ENCODE measurements at regions not wholly inside any gene's neighbourhood (a gene's known extent, or its start where the extent isn't known, plus 50 kb on each side); places are given as distances from the start of the nearest gene placed in this dataset.

- no peak overlapping the region for H3K9ac ChIP-seq (ENCODE audit: low read length)
- H3K27me3 ChIP-seq (ENCODE audit: control insufficient read depth, insufficient read depth, low read length): no peaks in the 10 kb centered on the region
- no peaks in the 10 kb centered on the region for H3K9me3 ChIP-seq (ENCODE audit: control insufficient read depth, insufficient read depth, low read depth, low read length)
- H3K36me3 ChIP-seq (ENCODE audit: control insufficient read depth, insufficient read depth, low read length): no peaks in the 10 kb centered on the region
- no peak overlapping the region for H3K4me3 ChIP-seq (ENCODE audit: low read depth, low read length)
- no peaks in the 10 kb centered on the region for H3K4me1 ChIP-seq (ENCODE audit: control insufficient read depth, insufficient read depth, low read length)
- no peak overlapping the region for H3K27ac ChIP-seq (ENCODE audit: low read depth, low read length)
These were observed 652.0 kb upstream of the NRP1 start for GRCh38 chr10:33986515-33986914.

- H3K9me3 ChIP-seq (ENCODE audit: control insufficient read depth, insufficient read depth, low read depth, low read length): no peaks in the 10 kb centered on the region
- H3K27ac ChIP-seq (ENCODE audit: low read depth, low read length): no peak overlapping the region
- no peak overlapping the region for H3K4me3 ChIP-seq (ENCODE audit: low read depth, low read length)
- H3K36me3 ChIP-seq (ENCODE audit: control insufficient read depth, insufficient read depth, low read length): no peaks in the 10 kb centered on the region
- no peaks in the 10 kb centered on the region for H3K27me3 ChIP-seq (ENCODE audit: control insufficient read depth, insufficient read depth, low read length)
- no peaks in the 10 kb centered on the region for H3K4me1 ChIP-seq (ENCODE audit: control insufficient read depth, insufficient read depth, low read length)
- H3K9ac ChIP-seq (ENCODE audit: low read length): no peak overlapping the region
These were observed 651.5 kb upstream of the NRP1 start for GRCh38 chr10:33986016-33986415.

GRCh38 chr10:33982995-33983394 is 648.5 kb upstream of the NRP1 start:
- Histone ChIP-seq H3K4me3 (ENCODE audit: low read depth, low read length) (no peak overlapping the region), H3K9ac (ENCODE audit: low read length) (no peak overlapping the region), H3K36me3 (ENCODE audit: control insufficient read depth, insufficient read depth, low read length) (no peaks in the 10 kb centered on the region), H3K27me3 (ENCODE audit: control insufficient read depth, insufficient read depth, low read length) (no peaks in the 10 kb centered on the region), H3K9me3 (ENCODE audit: control insufficient read depth, insufficient read depth, low read depth, low read length) (no peaks in the 10 kb centered on the region), H3K27ac (ENCODE audit: low read depth, low read length) (no peak overlapping the region), H3K4me1 (ENCODE audit: control insufficient read depth, insufficient read depth, low read length) (no peaks in the 10 kb centered on the region)

- H3K27me3 ChIP-seq (ENCODE audit: control insufficient read depth, insufficient read depth, low read length): no peaks in the 10 kb centered on the region
These were observed 646.8 kb upstream of the NRP1 start for GRCh38 chr10:33981301-33981700.

GRCh38 chr10:33979195-33979594 is 644.7 kb upstream of the NRP1 start:
- H3K36me3 ChIP-seq (ENCODE audit: control insufficient read depth, insufficient read depth, low read length): no peaks in the 10 kb centered on the region
- H3K9ac ChIP-seq (ENCODE audit: low read length): no peak overlapping the region
- H3K4me1 ChIP-seq (ENCODE audit: control insufficient read depth, insufficient read depth, low read length): no peaks in the 10 kb centered on the region

More at GRCh38 chr10:33981301-33981700, 646.8 kb upstream of the NRP1 start:
- H3K9ac ChIP-seq (ENCODE audit: low read length): no peak overlapping the region
- H3K4me3 ChIP-seq (ENCODE audit: low read depth, low read length): no peak overlapping the region
- H3K27ac ChIP-seq (ENCODE audit: low read depth, low read length): no peak overlapping the region
- H3K36me3 ChIP-seq (ENCODE audit: control insufficient read depth, insufficient read depth, low read length): no peaks in the 10 kb centered on the region
- H3K4me1 ChIP-seq (ENCODE audit: control insufficient read depth, insufficient read depth, low read length): no peaks in the 10 kb centered on the region
- H3K9me3 ChIP-seq (ENCODE audit: control insufficient read depth, insufficient read depth, low read depth, low read length): no peaks in the 10 kb centered on the region

GRCh38 chr10:33975481-33975880 is 641.0 kb upstream of the NRP1 start:
- H3K36me3 ChIP-seq (ENCODE audit: control insufficient read depth, insufficient read depth, low read length): no peaks in the 10 kb centered on the region
- no peak overlapping the region for H3K4me3 ChIP-seq (ENCODE audit: low read depth, low read length)
- no peaks in the 10 kb centered on the region for H3K4me1 ChIP-seq (ENCODE audit: control insufficient read depth, insufficient read depth, low read length)
- no peaks in the 10 kb centered on the region for H3K27me3 ChIP-seq (ENCODE audit: control insufficient read depth, insufficient read depth, low read length)
- no peak overlapping the region for H3K9ac ChIP-seq (ENCODE audit: low read length)
- no peak overlapping the region for H3K27ac ChIP-seq (ENCODE audit: low read depth, low read length)
- no peaks in the 10 kb centered on the region for H3K9me3 ChIP-seq (ENCODE audit: control insufficient read depth, insufficient read depth, low read depth, low read length)

More at GRCh38 chr10:33979195-33979594, 644.7 kb upstream of the NRP1 start:
- H3K9me3 ChIP-seq (ENCODE audit: control insufficient read depth, insufficient read depth, low read depth, low read length): no peaks in the 10 kb centered on the region
- no peak overlapping the region for H3K27ac ChIP-seq (ENCODE audit: low read depth, low read length)
- H3K27me3 ChIP-seq (ENCODE audit: control insufficient read depth, insufficient read depth, low read length): no peaks in the 10 kb centered on the region
- no peak overlapping the region for H3K4me3 ChIP-seq (ENCODE audit: low read depth, low read length)

- Histone ChIP-seq H3K9me3 (ENCODE audit: control insufficient read depth, insufficient read depth, low read depth, low read length) (no peaks in the 10 kb centered on the region), H3K27ac (ENCODE audit: low read depth, low read length) (no peak overlapping the region), H3K27me3 (ENCODE audit: control insufficient read depth, insufficient read depth, low read length) (no peaks in the 10 kb centered on the region), H3K36me3 (ENCODE audit: control insufficient read depth, insufficient read depth, low read length) (no peaks in the 10 kb centered on the region), H3K9ac (ENCODE audit: low read length) (no peak overlapping the region), H3K4me3 (ENCODE audit: low read depth, low read length) (no peak overlapping the region), H3K4me1 (ENCODE audit: control insufficient read depth, insufficient read depth, low read length) (no peaks in the 10 kb centered on the region)
These were observed 640.6 kb upstream of the NRP1 start for GRCh38 chr10:33974976-33975478.

GRCh38 chr10:33968983-33969382 is 634.5 kb upstream of the NRP1 start:
- Histone ChIP-seq H3K36me3 (ENCODE audit: control insufficient read depth, insufficient read depth, low read length) (no peaks in the 10 kb centered on the region), H3K9ac (ENCODE audit: low read length) (no peak overlapping the region), H3K4me1 (ENCODE audit: control insufficient read depth, insufficient read depth, low read length) (no peaks in the 10 kb centered on the region), H3K27ac (ENCODE audit: low read depth, low read length) (no peak overlapping the region), H3K4me3 (ENCODE audit: low read depth, low read length) (no peak overlapping the region), H3K9me3 (ENCODE audit: control insufficient read depth, insufficient read depth, low read depth, low read length) (no peaks in the 10 kb centered on the region), H3K27me3 (ENCODE audit: control insufficient read depth, insufficient read depth, low read length) (no peaks in the 10 kb centered on the region)

- Histone ChIP-seq H3K36me3 (ENCODE audit: control insufficient read depth, insufficient read depth, low read length) (no peaks in the 10 kb centered on the region), H3K9ac (ENCODE audit: low read length) (no peak overlapping the region), H3K4me1 (ENCODE audit: control insufficient read depth, insufficient read depth, low read length) (no peaks in the 10 kb centered on the region), H3K27me3 (ENCODE audit: control insufficient read depth, insufficient read depth, low read length) (no peaks in the 10 kb centered on the region), H3K9me3 (ENCODE audit: control insufficient read depth, insufficient read depth, low read depth, low read length) (no peaks in the 10 kb centered on the region), H3K4me3 (ENCODE audit: low read depth, low read length) (no peak overlapping the region), H3K27ac (ENCODE audit: low read depth, low read length) (no peak overlapping the region)
These were observed 633.2 kb upstream of the NRP1 start for GRCh38 chr10:33967606-33968120.

GRCh38 chr10:33966946-33967345 is 632.5 kb upstream of the NRP1 start:
- Histone ChIP-seq H3K36me3 (ENCODE audit: control insufficient read depth, insufficient read depth, low read length) (no peaks in the 10 kb centered on the region), H3K27ac (ENCODE audit: low read depth, low read length) (no peak overlapping the region)

GRCh38 chr10:33965795-33966581 is 631.5 kb upstream of the NRP1 start:
- Histone ChIP-seq H3K9ac (ENCODE audit: low read length) (no peak overlapping the region), H3K9me3 (ENCODE audit: control insufficient read depth, insufficient read depth, low read depth, low read length) (no peaks in the 10 kb centered on the region), H3K27me3 (ENCODE audit: control insufficient read depth, insufficient read depth, low read length) (no peaks in the 10 kb centered on the region), H3K4me1 (ENCODE audit: control insufficient read depth, insufficient read depth, low read length) (no peaks in the 10 kb centered on the region), H3K36me3 (ENCODE audit: control insufficient read depth, insufficient read depth, low read length) (no peaks in the 10 kb centered on the region), H3K4me3 (ENCODE audit: low read depth, low read length) (no peak overlapping the region), H3K27ac (ENCODE audit: low read depth, low read length) (no peak overlapping the region)

More at GRCh38 chr10:33966946-33967345, 632.5 kb upstream of the NRP1 start:
- no peak overlapping the region for H3K4me3 ChIP-seq (ENCODE audit: low read depth, low read length)
- no peak overlapping the region for H3K9ac ChIP-seq (ENCODE audit: low read length)
- no peaks in the 10 kb centered on the region for H3K27me3 ChIP-seq (ENCODE audit: control insufficient read depth, insufficient read depth, low read length)
- H3K4me1 ChIP-seq (ENCODE audit: control insufficient read depth, insufficient read depth, low read length): no peaks in the 10 kb centered on the region
- no peaks in the 10 kb centered on the region for H3K9me3 ChIP-seq (ENCODE audit: control insufficient read depth, insufficient read depth, low read depth, low read length)
